LNCAP (cell line): ENCODE measurements at regions not wholly inside any gene's neighbourhood (a gene's known extent, or its start where the extent isn't known, plus 50 kb on each side); places are given as distances from the start of the nearest gene placed in this dataset.

ENCODE experiments used
- CTCF ChIP-seq: fragments of 450-650 bp; IDR thresholded peaks from 2 replicates; pipeline ENCODE4 v1.5.1; 2017; ENCODE audit warnings: mild to moderate bottlenecking

GRCh38 chr18:60319129-60319528 is 53.4 kb downstream of the MC4R start:
- no peak for TF ChIP-seq CTCF

- TF ChIP-seq CTCF, result no peak
Measured at GRCh38 chr18:60311676-60312360, 60.8 kb downstream of the MC4R start.

DNA sequence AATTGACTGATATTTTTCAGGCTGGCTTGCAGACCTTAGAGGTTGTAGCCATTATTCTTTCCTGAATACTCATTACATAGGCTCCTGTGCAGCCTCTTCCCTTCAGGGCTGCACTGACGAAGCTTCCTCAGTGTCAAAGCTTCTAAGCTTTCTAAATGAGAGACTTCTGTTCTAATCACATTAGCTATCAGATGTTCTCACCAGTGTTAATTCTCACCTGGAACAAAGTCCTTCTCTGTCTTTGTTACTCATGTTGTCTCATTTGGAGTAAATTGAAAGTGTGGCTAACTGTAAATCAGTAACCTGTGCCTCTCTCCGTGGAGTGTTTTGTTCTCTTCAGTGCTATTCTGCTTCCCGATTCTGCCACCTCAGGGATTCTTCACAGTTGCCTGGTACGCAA is 76.9 kb downstream of the MC4R start:
- no peak for TF ChIP-seq CTCF

- TF ChIP-seq CTCF, result no peak
Measured at GRCh38 chr18:60292186-60292585, 80.4 kb downstream of the MC4R start.

GRCh38 chr18:60279391-60279790 is 93.2 kb downstream of the MC4R start:
- TF ChIP-seq CTCF, result no peak

GRCh38 chr18:60277855-60278480 is 94.6 kb downstream of the MC4R start:
- no peak for TF ChIP-seq CTCF

DNA sequence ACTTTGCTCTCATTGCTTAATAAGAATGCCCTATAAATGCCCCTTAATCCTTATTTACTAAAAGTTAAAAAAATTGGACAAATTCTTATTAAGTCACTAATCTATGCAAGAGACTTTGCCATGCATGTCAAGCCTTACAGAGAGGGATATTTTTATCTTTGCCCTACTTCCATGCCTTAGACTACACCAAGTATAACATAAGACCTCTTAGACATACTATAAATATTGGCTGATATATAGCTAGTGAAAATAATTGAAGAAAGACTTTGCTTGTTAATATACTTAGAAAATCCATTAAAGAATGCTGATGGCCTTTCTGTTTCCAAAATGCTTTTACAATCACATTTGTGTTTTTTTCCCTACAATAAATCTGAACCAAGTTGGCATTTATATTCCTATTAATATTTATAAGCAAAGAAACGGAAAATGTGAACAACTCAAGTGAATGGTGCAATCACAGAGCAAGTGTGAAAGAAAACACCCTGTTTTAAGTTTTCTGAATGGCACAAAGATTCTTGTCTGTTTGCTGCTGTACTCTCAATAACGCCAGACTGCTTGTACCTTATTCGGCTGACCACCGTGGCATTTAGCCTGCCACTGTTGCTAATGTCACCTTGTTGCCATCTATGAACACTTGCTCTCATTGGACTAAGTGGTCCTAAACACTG is 105.0 kb downstream of the MC4R start:
- no peak for TF ChIP-seq CTCF
